ENCODE measurements at regions not wholly inside any gene's neighbourhood (a gene's known extent, or its start where the extent isn't known, plus 50 kb on each side); places are given as distances from the start of the nearest gene placed in this dataset.

- ChIA-PET CTCF (no interaction called here), POLR2A (ENCODE audit: low non-redundant PET) (no interaction called here)
- Histone ChIP-seq H3K9me3 (ENCODE audit: low read depth, low read length, poor library complexity, severe bottlenecking) (no peaks in the 10 kb centered on the region), H3K27ac (ENCODE audit: low read depth, low read length, poor library complexity, severe bottlenecking) (no peak overlapping the region), H3K4me1 (ENCODE audit: insufficient read depth, low read length, poor library complexity, severe bottlenecking) (peaks cover 30% of the 10 kb centered on the region), H3K4me3 (ENCODE audit: low read depth, low read length, poor library complexity, severe bottlenecking) (no peak overlapping the region), H3K36me3 (ENCODE audit: insufficient read depth, low read length, poor library complexity, severe bottlenecking) (no peaks in the 10 kb centered on the region), H3K27me3 (replicated peaks; ENCODE audit: insufficient read depth, low read depth, low read length, poor library complexity) (no peaks in the 10 kb centered on the region)
- no peak for TF ChIP-seq EZH2 (IDR thresholded peaks at IDR 0.05; ENCODE audit: borderline replicate concordance, low read depth, low read length, poor library complexity, severe bottlenecking)
- no peak for TF ChIP-seq CTCF (conservative IDR thresholded peaks at IDR 0.05; ENCODE audit: low read depth, low read length)
- intact Hi-C loops (cut with micrococcal nuclease; ENCODE audit: unreplicated experiment): no loop called here
- no TSS peak for BruUV-seq (replicated peaks)
- no peak for DNase-seq (ENCODE audit: low spot score)
These were observed 94.2 kb upstream of the COL5A1 start for GRCh38 chr9:134547161-134548100.

GRCh38 chr9:134548185-134548584, 93.4 kb upstream of the COL5A1 start:
- no peak for TF ChIP-seq CTCF (conservative IDR thresholded peaks at IDR 0.05; ENCODE audit: low read depth, low read length)
- no peak for TF ChIP-seq EZH2 (IDR thresholded peaks at IDR 0.05; ENCODE audit: borderline replicate concordance, low read depth, low read length, poor library complexity, severe bottlenecking)
- Histone ChIP-seq H3K36me3 (ENCODE audit: insufficient read depth, low read length, poor library complexity, severe bottlenecking) (no peaks in the 10 kb centered on the region), H3K9me3 (ENCODE audit: low read depth, low read length, poor library complexity, severe bottlenecking) (no peaks in the 10 kb centered on the region), H3K4me3 (ENCODE audit: low read depth, low read length, poor library complexity, severe bottlenecking) (no peak overlapping the region), H3K27me3 (replicated peaks; ENCODE audit: insufficient read depth, low read depth, low read length, poor library complexity) (no peaks in the 10 kb centered on the region), H3K4me1 (ENCODE audit: insufficient read depth, low read length, poor library complexity, severe bottlenecking) (peaks cover 37% of the 10 kb centered on the region), H3K27ac (ENCODE audit: low read depth, low read length, poor library complexity, severe bottlenecking) (no peak overlapping the region)
- intact Hi-C loops (cut with micrococcal nuclease; ENCODE audit: unreplicated experiment): no loop called here
- CTCF ChIA-PET: no interaction called here
- no TSS peak for BruUV-seq (replicated peaks)
- no peak for DNase-seq (ENCODE audit: low spot score)
- POLR2A ChIA-PET (ENCODE audit: low non-redundant PET): no interaction called here

- Histone ChIP-seq H3K36me3 (ENCODE audit: insufficient read depth, low read length, poor library complexity, severe bottlenecking) (no peaks in the 10 kb centered on the region), H3K9me3 (ENCODE audit: low read depth, low read length, poor library complexity, severe bottlenecking) (no peaks in the 10 kb centered on the region), H3K27me3 (replicated peaks; ENCODE audit: insufficient read depth, low read depth, low read length, poor library complexity) (no peaks in the 10 kb centered on the region), H3K4me1 (ENCODE audit: insufficient read depth, low read length, poor library complexity, severe bottlenecking) (peaks cover 42% of the 10 kb centered on the region), H3K27ac (ENCODE audit: low read depth, low read length, poor library complexity, severe bottlenecking) (no peak overlapping the region), H3K4me3 (ENCODE audit: low read depth, low read length, poor library complexity, severe bottlenecking) (no peak overlapping the region)
- BruUV-seq (replicated peaks): no TSS peak
- intact Hi-C loops (cut with micrococcal nuclease; ENCODE audit: unreplicated experiment): no loop called here
- POLR2A ChIA-PET (ENCODE audit: low non-redundant PET): no interaction called here
- CTCF ChIA-PET: no interaction called here
- TF ChIP-seq EZH2 (IDR thresholded peaks at IDR 0.05; ENCODE audit: borderline replicate concordance, low read depth, low read length, poor library complexity, severe bottlenecking) (no peak), CTCF (conservative IDR thresholded peaks at IDR 0.05; ENCODE audit: low read depth, low read length) (no peak)
- no peak for DNase-seq (ENCODE audit: low spot score)
These were observed 93.0 kb upstream of the COL5A1 start for GRCh38 chr9:134548618-134549017.
